Activated naive CD4-positive, alpha-beta T cell treated with anti-CD3 and anti-CD28 coated beads, Interleukin-2, amount 50 U/mL, for 24 hours (primary cell): ENCODE measurements at regions not wholly inside any gene's neighbourhood (a gene's known extent, or its start where the extent isn't known, plus 50 kb on each side); places are given as distances from the start of the nearest gene placed in this dataset.
"Not testable (repeated sequence)": the region's sequence is repeated elsewhere in the genome, so short reads cannot be mapped to it uniquely, and the experiment has no call there.

Experiments used
- H3K27ac Mint-ChIP-seq: one replicate; pipeline ENCODE4 v1.8.0; 2021; ENCODE audit warnings: mild to moderate bottlenecking, mixed read lengths
- H3K27me3 Mint-ChIP-seq: one replicate; pipeline ENCODE4 v1.8.0; 2021; ENCODE audit warnings: mixed read lengths
- H3K36me3 Mint-ChIP-seq: one replicate; pipeline ENCODE4 v1.8.0; 2021; ENCODE audit warnings: mixed read lengths
- H3K4me1 Mint-ChIP-seq: one replicate; pipeline ENCODE4 v1.8.0; 2021; ENCODE audit warnings: mixed read lengths
- H3K4me3 Mint-ChIP-seq: one replicate; pipeline ENCODE4 v1.8.0; 2021; ENCODE audit warnings: mild to moderate bottlenecking, mixed read lengths
- H3K9me3 Mint-ChIP-seq: one replicate; pipeline ENCODE4 v1.8.0; 2021; ENCODE audit warnings: mixed read lengths

DNA sequence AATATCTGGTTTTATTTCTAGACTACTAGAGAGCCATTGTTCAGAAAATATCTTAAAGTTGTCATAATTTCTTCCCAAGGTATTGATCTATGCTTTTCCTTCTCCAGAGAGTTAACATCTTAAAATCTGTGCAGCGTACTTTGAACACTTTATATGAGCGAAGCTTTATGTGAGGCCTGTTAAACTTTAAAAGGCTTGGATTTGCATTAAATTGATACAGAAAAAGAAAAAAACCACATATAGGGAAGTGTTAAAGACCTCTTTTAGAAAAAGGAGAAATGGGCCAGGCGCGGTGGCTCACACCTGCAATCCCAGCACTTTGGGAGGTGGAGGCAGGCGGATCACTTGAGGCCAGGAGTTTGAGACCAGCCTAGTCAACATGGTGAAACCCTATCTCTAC lies 59.2 kb upstream of the MORC3 start:
- Mint-ChIP-seq H3K27ac (peak overlapping the region; percentile 93), H3K4me1 (peaks cover 15% of the 10 kb centered on the region), H3K27me3 (no peaks in the 10 kb centered on the region), H3K4me3 (peak overlapping the region; percentile 84), H3K9me3 (no peaks in the 10 kb centered on the region), H3K36me3 (peaks cover 16% of the 10 kb centered on the region)

DNA sequence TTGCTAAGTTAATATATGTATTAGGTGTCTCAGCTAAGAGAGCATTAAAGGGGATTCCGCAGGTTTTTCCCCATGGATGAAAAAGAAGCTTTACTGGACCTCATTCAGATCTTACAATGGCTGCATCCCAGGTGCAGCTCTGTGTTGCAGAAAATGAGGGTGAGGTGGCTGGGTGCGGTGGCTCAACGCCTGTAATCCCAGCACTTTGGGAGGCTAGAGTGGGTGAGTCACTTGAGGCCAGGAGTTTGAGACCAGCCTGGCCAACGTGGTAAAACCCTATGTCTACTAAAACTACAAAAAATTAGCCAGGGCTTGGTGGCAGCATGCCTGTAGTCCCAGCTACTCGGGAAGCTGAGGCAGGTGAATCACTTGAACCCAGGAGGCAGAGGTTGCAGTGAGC lies 58.5 kb upstream of the MORC3 start:
- Mint-ChIP-seq H3K4me3 (no peak overlapping the region), H3K36me3 (peaks cover 14% of the 10 kb centered on the region), H3K27ac (no peak overlapping the region), H3K4me1 (peaks cover 15% of the 10 kb centered on the region), H3K9me3 (no peaks in the 10 kb centered on the region), H3K27me3 (no peaks in the 10 kb centered on the region)

DNA sequence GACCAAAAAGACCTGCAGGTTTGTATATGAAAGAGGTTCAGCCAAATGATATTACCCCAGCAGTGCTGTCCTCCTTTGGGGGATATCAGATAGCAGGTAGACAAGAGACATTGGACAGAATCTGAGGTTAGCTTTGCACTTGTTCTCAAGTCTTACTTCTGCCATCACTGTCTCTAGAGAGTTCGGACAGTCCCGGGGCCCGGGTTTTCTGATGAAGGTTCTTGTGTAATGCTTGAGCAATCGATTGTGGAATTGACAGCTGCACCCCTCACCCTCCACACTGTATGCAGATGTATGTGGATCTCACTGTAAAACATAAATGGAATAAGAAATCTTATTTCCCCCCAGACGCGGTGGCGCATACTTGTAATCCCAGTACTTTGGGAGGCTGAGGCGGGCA lies 56.2 kb upstream of the MORC3 start:
- Mint-ChIP-seq H3K4me3 (no peak overlapping the region), H3K4me1 (peaks cover 15% of the 10 kb centered on the region), H3K36me3 (peaks cover 8% of the 10 kb centered on the region), H3K9me3 (no peaks in the 10 kb centered on the region), H3K27ac (no peak overlapping the region), H3K27me3 (no peaks in the 10 kb centered on the region)

DNA sequence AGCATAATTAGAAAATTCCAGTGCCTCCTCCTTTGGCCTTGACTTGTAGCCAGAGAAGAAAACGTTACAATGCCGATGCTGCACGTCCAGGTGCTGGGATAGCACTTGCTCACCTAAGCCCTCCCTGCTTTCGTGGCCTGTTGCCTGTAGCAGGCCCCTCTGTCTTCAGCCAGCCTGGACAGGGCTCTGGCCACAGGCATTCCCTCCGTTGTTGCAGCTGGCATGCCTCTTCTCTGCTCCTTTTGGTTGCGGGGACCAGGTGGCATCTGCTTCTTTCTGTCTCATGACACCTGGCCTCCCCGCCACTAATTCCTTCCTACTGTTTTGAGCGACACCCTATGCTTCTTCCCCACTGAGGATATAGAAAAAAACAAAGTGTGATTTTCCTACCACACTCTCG lies 54.6 kb upstream of the MORC3 start:
- no peak overlapping the region for H3K27ac Mint-ChIP-seq
- peaks cover 5% of the 10 kb centered on the region for H3K4me1 Mint-ChIP-seq
- no peaks in the 10 kb centered on the region for H3K9me3 Mint-ChIP-seq
- no peaks in the 10 kb centered on the region for H3K27me3 Mint-ChIP-seq
- H3K36me3 Mint-ChIP-seq: peaks cover 12% of the 10 kb centered on the region
- H3K4me3 Mint-ChIP-seq: no peak overlapping the region

DNA sequence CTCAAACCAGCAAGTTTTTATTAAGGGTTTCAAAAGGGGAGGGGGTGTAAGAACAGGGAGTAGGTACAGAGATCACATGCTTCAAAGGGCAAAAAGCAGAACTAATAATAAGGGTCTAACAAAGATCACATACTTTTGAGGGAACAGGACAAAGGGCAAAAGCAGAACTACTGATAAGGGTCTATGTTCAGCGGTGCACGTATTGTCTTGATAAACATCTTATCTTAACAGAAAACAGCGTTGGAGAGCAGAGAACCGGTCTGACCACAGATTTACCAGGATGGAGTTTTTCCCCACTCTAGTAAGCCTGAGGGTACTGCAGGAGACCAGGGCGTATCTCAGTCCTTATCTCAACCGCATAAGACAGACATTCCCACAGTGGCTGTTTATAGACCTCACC lies 52.2 kb upstream of the MORC3 start:
- not testable (repeated sequence) for H3K4me3 Mint-ChIP-seq, H3K27me3 Mint-ChIP-seq
- peaks cover 12% of the 10 kb centered on the region for H3K36me3 Mint-ChIP-seq

DNA sequence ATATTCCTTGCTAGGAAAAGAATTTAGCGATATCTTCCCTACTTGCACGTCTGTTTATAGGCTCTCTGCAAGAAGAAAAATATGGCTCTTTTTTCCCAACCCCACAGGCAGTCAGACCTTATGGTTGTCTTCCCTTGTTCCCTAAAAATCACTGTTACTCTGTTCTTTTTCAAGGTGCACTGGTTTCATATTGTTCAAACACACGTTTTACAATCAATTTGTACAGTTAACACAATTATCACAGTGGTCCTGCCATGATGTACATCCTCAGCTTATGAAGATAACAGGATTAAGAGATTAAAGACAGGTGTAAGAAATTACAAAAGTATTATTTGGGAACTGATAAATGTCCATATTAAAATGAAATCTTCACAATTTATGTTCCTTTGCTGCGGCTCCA lies 51.7 kb upstream of the MORC3 start:
- H3K4me1 Mint-ChIP-seq, H3K4me3 Mint-ChIP-seq, H3K27ac Mint-ChIP-seq, H3K27me3 Mint-ChIP-seq, H3K9me3 Mint-ChIP-seq: not testable (repeated sequence)
- H3K36me3 Mint-ChIP-seq: peaks cover 12% of the 10 kb centered on the region

More for the DNA sequence above, 52.2 kb upstream of the MORC3 start:
- H3K4me1 Mint-ChIP-seq, H3K9me3 Mint-ChIP-seq: not testable (repeated sequence)
- peak overlapping the region; percentile 33 for H3K27ac Mint-ChIP-seq
